ENCODE measurements at regions not wholly inside any gene's neighbourhood (a gene's known extent, or its start where the extent isn't known, plus 50 kb on each side); places are given as distances from the start of the nearest gene placed in this dataset.

- H3K27ac ChIP-seq = no peak overlapping the region
- no peak for TF ChIP-seq ZFX (IDR thresholded peaks at IDR 0.05; ENCODE audit: borderline replicate concordance)
- TF ChIP-seq, protein P1, sequence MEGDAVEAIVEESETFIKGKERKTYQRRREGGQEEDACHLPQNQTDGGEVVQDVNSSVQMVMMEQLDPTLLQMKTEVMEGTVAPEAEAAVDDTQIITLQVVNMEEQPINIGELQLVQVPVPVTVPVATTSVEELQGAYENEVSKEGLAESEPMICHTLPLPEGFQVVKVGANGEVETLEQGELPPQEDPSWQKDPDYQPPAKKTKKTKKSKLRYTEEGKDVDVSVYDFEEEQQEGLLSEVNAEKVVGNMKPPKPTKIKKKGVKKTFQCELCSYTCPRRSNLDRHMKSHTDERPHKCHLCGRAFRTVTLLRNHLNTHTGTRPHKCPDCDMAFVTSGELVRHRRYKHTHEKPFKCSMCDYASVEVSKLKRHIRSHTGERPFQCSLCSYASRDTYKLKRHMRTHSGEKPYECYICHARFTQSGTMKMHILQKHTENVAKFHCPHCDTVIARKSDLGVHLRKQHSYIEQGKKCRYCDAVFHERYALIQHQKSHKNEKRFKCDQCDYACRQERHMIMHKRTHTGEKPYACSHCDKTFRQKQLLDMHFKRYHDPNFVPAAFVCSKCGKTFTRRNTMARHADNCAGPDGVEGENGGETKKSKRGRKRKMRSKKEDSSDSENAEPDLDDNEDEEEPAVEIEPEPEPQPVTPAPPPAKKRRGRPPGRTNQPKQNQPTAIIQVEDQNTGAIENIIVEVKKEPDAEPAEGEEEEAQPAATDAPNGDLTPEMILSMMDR (IDR thresholded peaks at IDR 0.05) = no peak
These were observed 321.6 kb downstream of the DSEL start for GRCh38 chr18:67194886-67195285.

- TF ChIP-seq, protein P1 (IDR thresholded peaks at IDR 0.05) = no peak
- no peak for TF ChIP-seq ZFX (IDR thresholded peaks at IDR 0.05; ENCODE audit: borderline replicate concordance)
- H3K27ac ChIP-seq = no peak overlapping the region
These were observed 324.0 kb downstream of the DSEL start for GRCh38 chr18:67192535-67192934.

- TF ChIP-seq ZFX (IDR thresholded peaks at IDR 0.05; ENCODE audit: borderline replicate concordance) = no peak
- TF ChIP-seq, protein P1 (IDR thresholded peaks at IDR 0.05) = no peak
- H3K27ac ChIP-seq = no peak overlapping the region
These were observed 333.1 kb downstream of the DSEL start for GRCh38 chr18:67183398-67183797.

DNA sequence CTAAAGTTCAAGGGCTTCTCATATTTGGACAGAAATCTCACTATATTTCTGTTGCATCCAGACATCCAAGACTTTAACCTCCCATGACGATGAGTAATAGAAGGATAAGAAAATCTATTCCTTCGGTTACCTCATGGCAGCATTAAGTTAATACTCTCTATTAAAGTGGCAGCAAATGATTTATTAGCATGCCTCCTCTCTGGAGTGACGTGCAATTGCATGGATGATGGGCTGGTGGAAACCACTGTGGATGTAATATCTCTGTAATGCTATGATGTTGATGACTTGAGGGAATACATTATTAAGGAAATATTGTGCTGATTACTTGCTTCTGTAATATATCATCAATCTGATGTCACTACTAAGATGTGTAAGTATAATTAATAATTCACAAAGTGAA is 336.8 kb downstream of the DSEL start:
- H3K27ac ChIP-seq = no peak overlapping the region
- TF ChIP-seq, protein P1 (IDR thresholded peaks at IDR 0.05) = no peak
- TF ChIP-seq ZFX (IDR thresholded peaks at IDR 0.05; ENCODE audit: borderline replicate concordance) = no peak

GRCh38 chr18:67159662-67160061 is 356.9 kb downstream of the DSEL start:
- H3K27ac ChIP-seq = no peak overlapping the region
- no peak for TF ChIP-seq ZFX (IDR thresholded peaks at IDR 0.05; ENCODE audit: borderline replicate concordance)
- TF ChIP-seq, protein P1 (IDR thresholded peaks at IDR 0.05) = no peak

GRCh38 chr18:67154979-67155378 is 361.5 kb downstream of the DSEL start:
- TF ChIP-seq, protein P1 (IDR thresholded peaks at IDR 0.05) = no peak
- TF ChIP-seq ZFX (IDR thresholded peaks at IDR 0.05; ENCODE audit: borderline replicate concordance) = no peak
- no peak overlapping the region for H3K27ac ChIP-seq

GRCh38 chr18:67151366-67151765 is 365.2 kb downstream of the DSEL start:
- TF ChIP-seq, protein P1 (IDR thresholded peaks at IDR 0.05) = no peak
- TF ChIP-seq ZFX (IDR thresholded peaks at IDR 0.05; ENCODE audit: borderline replicate concordance) = no peak
- H3K27ac ChIP-seq = no peak overlapping the region

Measured in 22Rv1 (cell line).